ENCODE measurements at regions not wholly inside any gene's neighbourhood (a gene's known extent, or its start where the extent isn't known, plus 50 kb on each side); places are given as distances from the start of the nearest gene placed in this dataset.

DNA sequence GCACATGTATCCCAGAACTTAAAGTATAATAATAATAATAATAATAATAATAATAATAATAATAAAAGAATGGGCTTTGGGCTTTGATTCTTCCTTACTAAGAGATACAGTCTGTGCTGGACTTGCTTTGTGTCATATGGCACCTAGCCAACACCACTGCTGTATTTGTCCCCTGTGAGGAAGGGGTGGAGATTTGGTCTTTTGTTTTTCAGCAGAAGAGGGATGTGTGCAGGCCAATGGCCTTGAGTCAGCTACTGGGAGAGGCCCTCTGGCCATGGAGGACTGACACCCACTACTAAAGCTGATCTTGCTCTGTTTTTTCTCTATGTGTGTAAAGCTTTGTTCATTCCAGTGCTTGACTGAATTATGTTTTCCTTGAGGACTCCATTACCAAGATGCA is 573.0 kb upstream of the PCDH15 start:
- TF ChIP-seq CTCF (conservative IDR thresholded peaks at IDR 0.05; ENCODE audit: low read depth, low read length) (no peak), EZH2phosphoT487 (IDR thresholded peaks at IDR 0.05; ENCODE audit: borderline replicate concordance, low read length) (no peak)
